HEK293T (cell line): ENCODE measurements at regions not wholly inside any gene's neighbourhood (a gene's known extent, or its start where the extent isn't known, plus 50 kb on each side); places are given as distances from the start of the nearest gene placed in this dataset.

Experiments used
- BHLHE40 ChIP-seq: fragments of 450-650 bp; IDR thresholded peaks from 2 replicates; pipeline ENCODE4 v1.6.1; 2016; ENCODE audit warnings: mild to moderate bottlenecking, moderate library complexity, borderline replicate concordance
- FOXK2 ChIP-seq: fragments of 450-650 bp; IDR thresholded peaks from 2 replicates; pipeline ENCODE4 v1.6.1; 2016; ENCODE audit warnings: mild to moderate bottlenecking
- FOXM1 ChIP-seq: fragments of 450-650 bp; IDR thresholded peaks from 2 replicates; pipeline ENCODE4 v1.6.1; 2017; ENCODE audit warnings: mild to moderate bottlenecking, borderline replicate concordance
- HDGF ChIP-seq: fragments of 450-650 bp; IDR thresholded peaks from 2 replicates; pipeline ENCODE4 v1.6.1; 2017; ENCODE audit warnings: antibody characterized with exemption, borderline replicate concordance
- L3MBTL2 ChIP-seq: fragments of 450-650 bp; conservative IDR thresholded peaks from 2 replicates; pipeline ENCODE4 v1.6.1; 2016; ENCODE audit warnings: mild to moderate bottlenecking
- SP1 ChIP-seq: fragments of 450-650 bp; IDR thresholded peaks from 2 replicates; pipeline ENCODE4 v1.6.1; 2017
- SUZ12 ChIP-seq: fragments of 450-650 bp; IDR thresholded peaks from 2 replicates; pipeline ENCODE4 v1.6.1; 2016; ENCODE audit warnings: mild to moderate bottlenecking
- TARDBP ChIP-seq: fragments of 450-650 bp; IDR thresholded peaks from 2 replicates; pipeline ENCODE4 v1.6.1; 2016
- TF ChIP-seq, protein P1 (sequence below): fragments of 450-650 bp; IDR thresholded peaks from 2 replicates; pipeline ENCODE4 v1.6.1; 2016

DNA sequence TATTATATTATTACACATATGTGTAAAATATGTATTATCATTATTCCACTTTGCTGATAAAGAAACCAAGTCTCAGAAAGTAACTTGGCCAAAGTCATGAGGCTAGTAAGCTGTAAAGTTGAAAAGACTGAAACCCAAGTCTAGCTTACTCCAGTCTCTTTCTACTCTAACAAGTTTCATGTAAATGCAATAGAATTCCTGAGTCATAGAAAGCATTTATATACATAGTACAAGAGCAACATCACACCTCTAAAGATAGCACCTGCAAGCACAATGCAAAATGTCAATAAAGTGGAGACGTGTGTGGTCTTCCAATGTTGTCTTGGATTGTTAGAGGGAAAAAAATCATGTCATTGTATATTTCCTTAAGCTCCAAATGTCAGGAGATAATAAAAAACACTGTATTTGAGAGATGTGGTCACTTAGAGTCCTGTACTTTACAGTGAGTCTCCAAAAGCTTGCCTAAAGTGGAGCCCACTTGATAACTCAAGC lies 430.3 kb upstream of the NRP1 start:
- TF ChIP-seq L3MBTL2 (no peak), SP1 (no peak), FOXK2 (no peak), BHLHE40 (no peak), SUZ12 (no peak), TARDBP (no peak), HDGF (no peak), FOXM1 (no peak)
- TF ChIP-seq, protein P1, sequence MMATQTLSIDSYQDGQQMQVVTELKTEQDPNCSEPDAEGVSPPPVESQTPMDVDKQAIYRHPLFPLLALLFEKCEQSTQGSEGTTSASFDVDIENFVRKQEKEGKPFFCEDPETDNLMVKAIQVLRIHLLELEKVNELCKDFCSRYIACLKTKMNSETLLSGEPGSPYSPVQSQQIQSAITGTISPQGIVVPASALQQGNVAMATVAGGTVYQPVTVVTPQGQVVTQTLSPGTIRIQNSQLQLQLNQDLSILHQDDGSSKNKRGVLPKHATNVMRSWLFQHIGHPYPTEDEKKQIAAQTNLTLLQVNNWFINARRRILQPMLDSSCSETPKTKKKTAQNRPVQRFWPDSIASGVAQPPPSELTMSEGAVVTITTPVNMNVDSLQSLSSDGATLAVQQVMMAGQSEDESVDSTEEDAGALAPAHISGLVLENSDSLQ = no peak
